ENCODE measurements at regions not wholly inside any gene's neighbourhood (a gene's known extent, or its start where the extent isn't known, plus 50 kb on each side); places are given as distances from the start of the nearest gene placed in this dataset.

- TF ChIP-seq CTCF (IDR thresholded peaks at IDR 0.05; ENCODE audit: borderline replicate concordance, extremely low read depth, low read length, poor library complexity, severe bottlenecking) (peak; percentile 17), EZH2 (IDR thresholded peaks at IDR 0.05; ENCODE audit: borderline replicate concordance, low read depth, low read length, severe bottlenecking) (no peak)
These were observed 52.8 kb upstream of the SRSF6 start for GRCh38 chr20:43404878-43405277.
